ENCODE measurements at regions not wholly inside any gene's neighbourhood (a gene's known extent, or its start where the extent isn't known, plus 50 kb on each side); places are given as distances from the start of the nearest gene placed in this dataset.
"Not testable (repeated sequence)": the region's sequence is repeated elsewhere in the genome, so short reads cannot be mapped to it uniquely, and the experiment has no call there.

- no peak for DNase-seq
These were observed 831.7 kb upstream of the EPHA5 start for GRCh38 chr4:66501997-66502396.

GRCh38 chr4:66490729-66491128 lies 820.4 kb upstream of the EPHA5 start:
- DNase-seq = no peak

- DNase-seq = no peak
These were observed 819.6 kb upstream of the EPHA5 start for GRCh38 chr4:66489783-66490452.

- DNase-seq = no peak
These were observed 819.1 kb upstream of the EPHA5 start for GRCh38 chr4:66489370-66489769.

- no peak for DNase-seq
These were observed 815.8 kb upstream of the EPHA5 start for GRCh38 chr4:66486068-66486467.

GRCh38 chr4:66482186-66482585 lies 811.9 kb upstream of the EPHA5 start:
- DNase-seq = no peak

GRCh38 chr4:66475596-66475995 lies 805.3 kb upstream of the EPHA5 start:
- DNase-seq = no peak

GRCh38 chr4:66465111-66465510 lies 794.8 kb upstream of the EPHA5 start:
- DNase-seq = no peak

GRCh38 chr4:66462890-66463289 lies 792.6 kb upstream of the EPHA5 start:
- DNase-seq = not testable (repeated sequence)

- no peak for DNase-seq
These were observed 781.5 kb upstream of the EPHA5 start for GRCh38 chr4:66451741-66452140.

- no peak for DNase-seq
These were observed 772.7 kb upstream of the EPHA5 start for GRCh38 chr4:66443008-66443407.

GRCh38 chr4:66439508-66439907 lies 769.2 kb upstream of the EPHA5 start:
- DNase-seq = no peak

- no peak for DNase-seq
These were observed 763.4 kb upstream of the EPHA5 start for GRCh38 chr4:66433706-66434105.

GRCh38 chr4:66430856-66431255 lies 760.6 kb upstream of the EPHA5 start:
- no peak for DNase-seq

- DNase-seq = no peak
These were observed 759.0 kb upstream of the EPHA5 start for GRCh38 chr4:66429276-66429675.

- no peak for DNase-seq
These were observed 746.1 kb upstream of the EPHA5 start for GRCh38 chr4:66416425-66416824.

GRCh38 chr4:66404141-66404540 lies 733.9 kb upstream of the EPHA5 start:
- DNase-seq = no peak

GRCh38 chr4:66376921-66377320 lies 706.6 kb upstream of the EPHA5 start:
- no peak for DNase-seq

- DNase-seq = no peak
These were observed 706.1 kb upstream of the EPHA5 start for GRCh38 chr4:66376396-66376795.

- no peak for DNase-seq
These were observed 703.0 kb upstream of the EPHA5 start for GRCh38 chr4:66373268-66373667.

GRCh38 chr4:66372706-66373105 lies 702.4 kb upstream of the EPHA5 start:
- no peak for DNase-seq

GRCh38 chr4:66367043-66367660 lies 696.9 kb upstream of the EPHA5 start:
- no peak for DNase-seq

- DNase-seq = not testable (repeated sequence)
These were observed 690.1 kb upstream of the EPHA5 start for GRCh38 chr4:66360395-66360794.

- no peak for DNase-seq
These were observed 687.0 kb upstream of the EPHA5 start for GRCh38 chr4:66357316-66357715.

- no peak for DNase-seq
These were observed 685.0 kb upstream of the EPHA5 start for GRCh38 chr4:66355328-66355727.
